ENCODE measurements at regions not wholly inside any gene's neighbourhood (a gene's known extent, or its start where the extent isn't known, plus 50 kb on each side); places are given as distances from the start of the nearest gene placed in this dataset.

DNA sequence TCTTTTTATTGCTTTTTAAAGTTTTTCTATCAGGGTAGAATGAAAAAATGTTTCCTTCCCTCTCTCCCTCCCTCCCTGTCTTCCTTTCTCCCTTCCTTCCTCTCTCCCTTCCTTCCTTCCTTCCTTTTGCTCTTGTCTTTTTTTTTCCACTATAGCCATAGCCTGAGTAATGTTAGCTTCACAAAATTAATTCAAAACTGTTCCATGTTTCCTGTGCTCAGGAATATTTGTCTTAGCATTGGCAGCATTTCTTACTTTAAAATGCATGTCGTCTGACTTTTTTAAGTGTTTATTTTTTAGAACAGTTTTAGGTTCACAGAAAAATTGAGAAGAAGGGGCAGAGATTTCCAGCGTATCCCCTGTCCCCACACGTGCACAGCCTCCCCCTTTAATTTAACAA is 730.8 kb upstream of the CITED2 start:
- H3K36me3 ChIP-seq (ENCODE audit: insufficient read depth, low read length, poor library complexity, severe bottlenecking): no peaks in the 10 kb centered on the region
- H3K4me1 ChIP-seq (ENCODE audit: insufficient read depth, low read length, poor library complexity, severe bottlenecking): peaks cover 20% of the 10 kb centered on the region
- H3K27ac ChIP-seq (ENCODE audit: low read depth, low read length, poor library complexity, severe bottlenecking): peak overlapping the region; percentile 52
- no TSS peak for BruUV-seq (replicated peaks)
- POLR2A ChIA-PET (ENCODE audit: low non-redundant PET): no interaction called here
- H3K27me3 ChIP-seq (replicated peaks; ENCODE audit: insufficient read depth, low read depth, low read length, poor library complexity): no peaks in the 10 kb centered on the region
- CTCF ChIA-PET: no interaction called here
- DNase-seq (ENCODE audit: low spot score): no peak
- H3K4me3 ChIP-seq (ENCODE audit: low read depth, low read length, poor library complexity, severe bottlenecking): no peak overlapping the region
- no peaks in the 10 kb centered on the region for H3K9me3 ChIP-seq (ENCODE audit: low read depth, low read length, poor library complexity, severe bottlenecking)
- TF ChIP-seq EZH2 (IDR thresholded peaks at IDR 0.05; ENCODE audit: borderline replicate concordance, low read depth, low read length, poor library complexity, severe bottlenecking): no peak
- TF ChIP-seq, protein P1, sequence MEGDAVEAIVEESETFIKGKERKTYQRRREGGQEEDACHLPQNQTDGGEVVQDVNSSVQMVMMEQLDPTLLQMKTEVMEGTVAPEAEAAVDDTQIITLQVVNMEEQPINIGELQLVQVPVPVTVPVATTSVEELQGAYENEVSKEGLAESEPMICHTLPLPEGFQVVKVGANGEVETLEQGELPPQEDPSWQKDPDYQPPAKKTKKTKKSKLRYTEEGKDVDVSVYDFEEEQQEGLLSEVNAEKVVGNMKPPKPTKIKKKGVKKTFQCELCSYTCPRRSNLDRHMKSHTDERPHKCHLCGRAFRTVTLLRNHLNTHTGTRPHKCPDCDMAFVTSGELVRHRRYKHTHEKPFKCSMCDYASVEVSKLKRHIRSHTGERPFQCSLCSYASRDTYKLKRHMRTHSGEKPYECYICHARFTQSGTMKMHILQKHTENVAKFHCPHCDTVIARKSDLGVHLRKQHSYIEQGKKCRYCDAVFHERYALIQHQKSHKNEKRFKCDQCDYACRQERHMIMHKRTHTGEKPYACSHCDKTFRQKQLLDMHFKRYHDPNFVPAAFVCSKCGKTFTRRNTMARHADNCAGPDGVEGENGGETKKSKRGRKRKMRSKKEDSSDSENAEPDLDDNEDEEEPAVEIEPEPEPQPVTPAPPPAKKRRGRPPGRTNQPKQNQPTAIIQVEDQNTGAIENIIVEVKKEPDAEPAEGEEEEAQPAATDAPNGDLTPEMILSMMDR (conservative IDR thresholded peaks at IDR 0.05; ENCODE audit: low read depth, low read length): no peak
- intact Hi-C loops (cut with micrococcal nuclease; ENCODE audit: unreplicated experiment): no loop called here

GRCh38 chr6:140101818-140102217 is 727.4 kb upstream of the CITED2 start:
- POLR2A ChIA-PET (ENCODE audit: low non-redundant PET): interaction anchor here (0.6 kb wide), 1 partner anchor 50 kb away, joined by 16 read pairs; no protein-coding TSS in a partner anchor

DNA sequence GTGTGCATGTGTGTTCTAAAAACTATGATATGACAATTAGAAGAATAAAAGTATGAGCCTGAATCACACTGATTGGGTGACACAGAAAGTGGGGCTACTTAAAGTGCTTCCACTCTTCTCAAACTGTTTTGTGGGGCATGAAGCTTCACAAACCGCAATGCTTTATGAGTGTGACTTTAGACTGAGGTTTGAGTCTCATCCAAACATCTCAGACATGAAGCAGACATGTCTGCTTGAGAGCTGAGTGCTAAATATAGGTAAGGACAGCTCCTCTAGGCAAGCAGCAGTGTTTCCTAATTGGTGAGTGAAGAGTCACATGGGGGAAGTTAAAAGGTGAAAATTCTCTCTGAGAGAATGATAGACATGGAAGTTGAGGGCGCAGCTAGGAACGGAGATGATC is 726.9 kb upstream of the CITED2 start:
- ChIA-PET POLR2A (ENCODE audit: low non-redundant PET) (interaction anchor here (0.6 kb wide), 1 partner anchor 49 kb away, joined by 16 read pairs; no protein-coding TSS in a partner anchor), CTCF (no interaction called here)
- Histone ChIP-seq H3K4me1 (ENCODE audit: insufficient read depth, low read length, poor library complexity, severe bottlenecking) (peaks cover 10% of the 10 kb centered on the region), H3K27ac (ENCODE audit: low read depth, low read length, poor library complexity, severe bottlenecking) (no peak overlapping the region), H3K4me3 (ENCODE audit: low read depth, low read length, poor library complexity, severe bottlenecking) (no peak overlapping the region), H3K27me3 (replicated peaks; ENCODE audit: insufficient read depth, low read depth, low read length, poor library complexity) (no peaks in the 10 kb centered on the region), H3K9me3 (ENCODE audit: low read depth, low read length, poor library complexity, severe bottlenecking) (no peaks in the 10 kb centered on the region), H3K36me3 (ENCODE audit: insufficient read depth, low read length, poor library complexity, severe bottlenecking) (no peaks in the 10 kb centered on the region)
- intact Hi-C loops (cut with micrococcal nuclease; ENCODE audit: unreplicated experiment): no loop called here
- BruUV-seq (replicated peaks): no TSS peak
- no peak for DNase-seq (ENCODE audit: low spot score)
- TF ChIP-seq, protein P1 (conservative IDR thresholded peaks at IDR 0.05; ENCODE audit: low read depth, low read length): no peak
- TF ChIP-seq EZH2 (IDR thresholded peaks at IDR 0.05; ENCODE audit: borderline replicate concordance, low read depth, low read length, poor library complexity, severe bottlenecking): no peak

More at GRCh38 chr6:140101818-140102217, 727.4 kb upstream of the CITED2 start:
- Histone ChIP-seq H3K36me3 (ENCODE audit: insufficient read depth, low read length, poor library complexity, severe bottlenecking) (no peaks in the 10 kb centered on the region), H3K27ac (ENCODE audit: low read depth, low read length, poor library complexity, severe bottlenecking) (no peak overlapping the region), H3K27me3 (replicated peaks; ENCODE audit: insufficient read depth, low read depth, low read length, poor library complexity) (no peaks in the 10 kb centered on the region), H3K9me3 (ENCODE audit: low read depth, low read length, poor library complexity, severe bottlenecking) (no peaks in the 10 kb centered on the region), H3K4me1 (ENCODE audit: insufficient read depth, low read length, poor library complexity, severe bottlenecking) (peaks cover 15% of the 10 kb centered on the region), H3K4me3 (ENCODE audit: low read depth, low read length, poor library complexity, severe bottlenecking) (no peak overlapping the region)
- no peak for TF ChIP-seq EZH2 (IDR thresholded peaks at IDR 0.05; ENCODE audit: borderline replicate concordance, low read depth, low read length, poor library complexity, severe bottlenecking)
- TF ChIP-seq, protein P1 (conservative IDR thresholded peaks at IDR 0.05; ENCODE audit: low read depth, low read length): no peak
- no peak for DNase-seq (ENCODE audit: low spot score)
- BruUV-seq (replicated peaks): no TSS peak
- intact Hi-C loops (cut with micrococcal nuclease; ENCODE audit: unreplicated experiment): no loop called here
- CTCF ChIA-PET: no interaction called here

All from A673 (cell line).